ENCODE measurements at regions not wholly inside any gene's neighbourhood (a gene's known extent, or its start where the extent isn't known, plus 50 kb on each side); places are given as distances from the start of the nearest gene placed in this dataset.

DNA sequence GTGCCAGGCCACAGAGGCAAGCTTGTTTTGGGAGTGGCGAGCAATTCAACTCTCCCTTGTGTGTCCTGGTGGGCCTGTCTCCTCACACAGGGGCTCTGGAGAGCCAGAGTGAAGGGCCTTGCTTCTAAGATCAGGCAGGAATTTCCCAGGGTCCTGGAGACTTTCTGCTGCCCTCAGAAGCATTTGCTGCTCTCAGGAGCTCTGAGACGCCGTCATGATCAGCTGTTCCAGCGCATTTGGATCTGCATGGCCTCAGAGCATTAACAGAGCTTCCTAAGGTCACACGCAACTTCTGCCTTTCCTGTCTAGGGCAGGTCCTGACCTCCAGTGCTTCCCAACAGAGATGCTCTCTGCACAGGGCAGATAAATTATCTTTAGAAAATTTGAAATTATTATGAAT lies 52.2 kb upstream of the C10orf90 start:
- H3K36me3 Mint-ChIP-seq (ENCODE audit: low read depth) = no peaks in the 10 kb centered on the region
- DNase-seq = no peak
- no peak overlapping the region for H3K4me3 Mint-ChIP-seq
- H3K4me1 Mint-ChIP-seq (ENCODE audit: low read depth) = no peaks in the 10 kb centered on the region
- intact Hi-C loops (cut with micrococcal nuclease) = no loop called here
- CTCF ChIA-PET = no interaction called here
- H3K27me3 Mint-ChIP-seq (ENCODE audit: low read depth) = no peaks in the 10 kb centered on the region
- no peak overlapping the region for H3K27ac Mint-ChIP-seq
- peaks cover 5% of the 10 kb centered on the region for H3K9me3 Mint-ChIP-seq

DNA sequence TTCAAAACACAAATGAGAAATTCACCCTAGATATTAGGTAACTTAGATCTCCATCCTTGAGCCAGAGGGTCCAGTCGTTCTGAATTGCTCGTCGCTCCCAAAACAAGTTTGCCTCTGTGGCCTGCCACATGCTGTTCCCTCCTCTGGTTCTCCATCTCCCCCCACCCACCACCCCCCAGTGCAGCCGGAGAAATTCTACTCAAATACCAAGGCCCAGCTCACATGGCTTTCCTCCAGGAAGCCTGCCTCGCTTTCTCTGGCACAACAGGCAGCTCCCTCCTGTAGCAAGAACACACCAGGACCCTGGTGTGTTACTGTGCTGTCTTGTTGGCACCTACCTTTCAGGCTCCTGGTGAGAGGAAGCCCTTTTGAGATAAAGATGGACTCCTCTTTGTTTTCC lies 52.7 kb upstream of the C10orf90 start:
- Mint-ChIP-seq H3K4me1 (ENCODE audit: low read depth) (no peaks in the 10 kb centered on the region), H3K9me3 (peaks cover 5% of the 10 kb centered on the region), H3K36me3 (ENCODE audit: low read depth) (no peaks in the 10 kb centered on the region), H3K4me3 (no peak overlapping the region), H3K27me3 (ENCODE audit: low read depth) (no peaks in the 10 kb centered on the region), H3K27ac (no peak overlapping the region)
- CTCF ChIA-PET = no interaction called here
- no peak for DNase-seq
- intact Hi-C loops (cut with micrococcal nuclease) = no loop called here

DNA sequence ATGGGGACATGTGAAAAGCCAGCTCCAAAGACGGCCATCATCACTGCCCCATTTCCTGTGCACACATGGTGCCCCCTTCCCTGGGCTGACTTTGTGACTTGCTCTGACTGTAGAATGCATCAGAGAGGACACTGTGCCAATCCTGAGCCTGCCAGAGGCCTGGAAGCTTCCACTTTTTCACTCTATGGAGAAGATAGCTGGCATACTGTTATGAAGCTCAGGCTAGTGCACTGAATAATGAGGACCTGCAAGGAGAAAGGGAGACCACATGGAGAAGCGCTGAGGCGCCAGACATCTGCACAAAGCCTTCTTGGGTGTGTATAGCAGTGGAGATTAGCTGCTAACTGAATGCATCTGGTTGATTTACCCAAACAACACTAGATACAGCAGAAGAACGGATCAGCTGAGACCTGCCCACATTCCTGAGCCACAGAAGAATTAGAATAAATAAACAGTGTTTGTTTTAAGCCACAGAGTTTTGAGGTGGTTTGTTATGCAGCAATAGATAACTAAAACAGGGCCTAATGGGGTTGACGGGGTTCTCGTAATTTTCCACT lies 58.9 kb upstream of the C10orf90 start:
- intact Hi-C loops (cut with micrococcal nuclease) = no loop called here
- no peak overlapping the region for H3K4me3 Mint-ChIP-seq
- CTCF ChIA-PET = interaction anchor here (1.1 kb wide), 1 partner anchor 15 kb away, joined by 3 read pairs; no protein-coding TSS in a partner anchor
- H3K4me1 Mint-ChIP-seq (ENCODE audit: low read depth) = no peaks in the 10 kb centered on the region
- H3K9me3 Mint-ChIP-seq = peaks cover 5% of the 10 kb centered on the region
- H3K27me3 Mint-ChIP-seq (ENCODE audit: low read depth) = no peaks in the 10 kb centered on the region
- no peak for DNase-seq
- H3K36me3 Mint-ChIP-seq (ENCODE audit: low read depth) = no peaks in the 10 kb centered on the region
- H3K27ac Mint-ChIP-seq = no peak overlapping the region

DNA sequence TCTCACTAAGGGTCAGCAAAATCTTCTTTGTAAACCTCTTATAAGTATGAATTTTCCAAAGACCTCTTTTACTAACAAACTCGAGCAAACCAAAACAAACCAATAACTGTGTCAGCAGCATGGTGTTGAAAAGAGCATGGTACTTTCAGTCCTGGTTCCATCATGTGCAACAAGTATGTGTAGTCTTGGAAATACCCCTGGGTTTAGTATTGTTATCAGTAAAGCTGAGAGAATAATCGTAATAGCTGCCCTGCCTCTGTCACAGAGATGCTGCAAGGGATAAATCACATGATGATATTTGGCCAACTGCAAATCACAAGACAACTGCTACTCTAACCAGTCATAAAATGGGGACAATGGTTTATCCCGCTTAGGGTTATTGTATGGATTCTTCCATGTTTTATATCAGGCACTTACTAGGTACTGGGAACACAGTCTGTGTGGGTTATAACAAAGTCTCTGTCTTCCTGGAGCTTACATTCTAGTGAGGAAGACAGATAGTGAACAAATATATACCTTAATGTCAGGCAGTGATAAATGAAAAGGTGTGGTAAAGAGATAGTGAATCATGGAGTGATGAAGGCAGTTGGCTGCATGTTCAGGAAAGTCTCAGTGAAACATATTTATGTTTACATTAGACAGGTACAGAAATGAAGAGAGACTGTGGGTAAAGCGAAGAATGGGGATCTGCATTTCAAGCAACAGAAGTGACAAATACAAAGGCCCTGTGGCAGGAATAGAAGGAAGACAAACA lies 60.5 kb upstream of the C10orf90 start:
- no peaks in the 10 kb centered on the region for H3K4me1 Mint-ChIP-seq (ENCODE audit: low read depth)
- H3K4me3 Mint-ChIP-seq = no peak overlapping the region
- CTCF ChIA-PET = no interaction called here

DNA sequence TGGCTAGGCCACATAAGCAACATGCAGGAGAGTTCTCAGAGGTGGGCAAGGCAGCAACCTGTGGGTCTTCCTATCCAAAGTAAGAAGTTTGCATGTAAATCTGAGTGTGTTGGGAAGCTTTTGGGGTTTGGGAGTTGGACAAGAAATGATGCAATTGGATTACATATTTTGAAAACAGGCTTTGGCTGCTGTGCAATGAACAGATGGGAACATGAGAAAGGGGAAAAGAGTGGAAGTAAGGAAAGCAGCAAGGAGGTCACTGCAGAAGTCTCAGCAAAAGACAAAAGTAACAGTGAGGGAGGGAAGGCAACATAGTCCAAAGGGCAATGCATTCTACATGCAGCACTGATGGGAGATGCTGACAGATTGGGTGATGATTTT lies 61.1 kb upstream of the C10orf90 start:
- intact Hi-C loops (cut with micrococcal nuclease) = no loop called here
- Mint-ChIP-seq H3K9me3 (peaks cover 2% of the 10 kb centered on the region), H3K4me3 (no peak overlapping the region), H3K36me3 (ENCODE audit: low read depth) (no peaks in the 10 kb centered on the region), H3K4me1 (ENCODE audit: low read depth) (no peaks in the 10 kb centered on the region), H3K27me3 (ENCODE audit: low read depth) (no peaks in the 10 kb centered on the region), H3K27ac (no peak overlapping the region)
- no peak for DNase-seq
- CTCF ChIA-PET = no interaction called here

More for the DNA sequence above, 60.5 kb upstream of the C10orf90 start:
- peaks cover 2% of the 10 kb centered on the region for H3K9me3 Mint-ChIP-seq
- intact Hi-C loops (cut with micrococcal nuclease) = no loop called here
- no peaks in the 10 kb centered on the region for H3K27me3 Mint-ChIP-seq (ENCODE audit: low read depth)
- DNase-seq = no peak
- H3K36me3 Mint-ChIP-seq (ENCODE audit: low read depth) = no peaks in the 10 kb centered on the region
- no peak overlapping the region for H3K27ac Mint-ChIP-seq

DNA sequence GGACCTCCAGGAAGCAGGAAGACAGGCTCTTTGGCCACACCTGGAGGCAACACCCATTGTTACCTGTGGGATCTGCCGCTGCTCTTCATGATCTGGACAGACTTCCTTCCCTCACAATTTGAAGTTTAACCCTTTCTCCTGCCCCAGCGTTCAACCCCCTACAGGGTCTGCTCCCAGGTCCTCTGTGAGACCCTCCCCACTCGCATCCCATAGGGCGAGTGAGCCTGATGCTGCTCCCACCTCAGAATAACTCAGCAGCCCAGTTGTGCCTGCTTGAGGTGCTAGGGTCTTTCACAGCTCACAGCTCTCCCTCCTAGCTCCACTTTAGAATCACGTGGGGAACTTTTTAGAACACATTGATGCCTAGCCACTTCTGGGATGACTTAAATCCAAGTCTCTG lies 61.8 kb upstream of the C10orf90 start:
- no peak overlapping the region for H3K27ac Mint-ChIP-seq
- H3K27me3 Mint-ChIP-seq (ENCODE audit: low read depth) = no peaks in the 10 kb centered on the region
- no peak overlapping the region for H3K4me3 Mint-ChIP-seq
- intact Hi-C loops (cut with micrococcal nuclease) = no loop called here
- no peaks in the 10 kb centered on the region for H3K4me1 Mint-ChIP-seq (ENCODE audit: low read depth)
- no peaks in the 10 kb centered on the region for H3K9me3 Mint-ChIP-seq
- no peaks in the 10 kb centered on the region for H3K36me3 Mint-ChIP-seq (ENCODE audit: low read depth)
- DNase-seq = no peak
- CTCF ChIA-PET = no interaction called here

DNA sequence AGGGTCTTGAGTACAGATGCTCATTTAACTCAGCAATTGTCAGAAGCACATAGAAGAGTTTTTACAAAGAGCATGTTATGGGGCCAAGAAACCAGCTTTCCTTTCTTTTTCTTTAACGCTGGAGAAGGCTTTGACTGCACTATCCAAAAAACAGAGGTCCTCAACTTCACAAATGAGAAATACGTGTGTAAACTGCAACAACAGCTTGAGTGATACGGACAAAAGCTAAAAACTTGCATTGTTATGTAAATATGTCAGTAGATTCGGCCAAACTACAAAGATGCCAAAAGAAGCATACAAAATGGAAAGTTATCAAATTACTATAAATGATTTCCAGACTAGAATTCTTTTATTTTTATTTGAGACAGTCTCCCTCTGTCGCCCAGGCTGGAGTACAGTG lies 62.4 kb upstream of the C10orf90 start:
- no peak overlapping the region for H3K4me3 Mint-ChIP-seq
- CTCF ChIA-PET = no interaction called here
- H3K27me3 Mint-ChIP-seq (ENCODE audit: low read depth) = no peaks in the 10 kb centered on the region
- no peak overlapping the region for H3K27ac Mint-ChIP-seq
- H3K4me1 Mint-ChIP-seq (ENCODE audit: low read depth) = no peaks in the 10 kb centered on the region
- intact Hi-C loops (cut with micrococcal nuclease) = no loop called here
- H3K9me3 Mint-ChIP-seq = no peaks in the 10 kb centered on the region
- H3K36me3 Mint-ChIP-seq (ENCODE audit: low read depth) = no peaks in the 10 kb centered on the region
- DNase-seq = no peak

DNA sequence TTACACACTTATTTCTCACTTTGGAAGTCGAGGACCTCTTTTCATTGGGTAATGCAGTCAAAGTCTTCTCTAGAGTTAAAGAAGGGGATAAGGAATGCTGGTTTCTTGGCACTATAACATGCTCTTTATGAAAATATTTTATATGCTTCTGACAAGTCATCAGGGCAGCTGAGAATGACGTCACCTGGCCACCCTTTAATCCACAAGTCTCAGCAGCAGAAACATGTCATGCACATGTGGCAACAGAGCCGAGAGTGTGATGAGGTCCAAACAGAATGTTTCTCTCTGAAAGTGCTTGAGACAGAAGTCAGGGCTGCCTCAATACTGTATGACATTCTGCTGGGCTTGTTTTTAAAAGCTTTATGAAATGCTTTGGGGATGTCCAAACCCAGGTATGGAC lies 63.5 kb upstream of the C10orf90 start:
- Mint-ChIP-seq H3K27ac (no peak overlapping the region), H3K4me1 (ENCODE audit: low read depth) (no peaks in the 10 kb centered on the region), H3K9me3 (no peaks in the 10 kb centered on the region), H3K4me3 (no peak overlapping the region), H3K36me3 (ENCODE audit: low read depth) (no peaks in the 10 kb centered on the region), H3K27me3 (ENCODE audit: low read depth) (no peaks in the 10 kb centered on the region)
- intact Hi-C loops (cut with micrococcal nuclease) = no loop called here
- CTCF ChIA-PET = no interaction called here
- no peak for DNase-seq

DNA sequence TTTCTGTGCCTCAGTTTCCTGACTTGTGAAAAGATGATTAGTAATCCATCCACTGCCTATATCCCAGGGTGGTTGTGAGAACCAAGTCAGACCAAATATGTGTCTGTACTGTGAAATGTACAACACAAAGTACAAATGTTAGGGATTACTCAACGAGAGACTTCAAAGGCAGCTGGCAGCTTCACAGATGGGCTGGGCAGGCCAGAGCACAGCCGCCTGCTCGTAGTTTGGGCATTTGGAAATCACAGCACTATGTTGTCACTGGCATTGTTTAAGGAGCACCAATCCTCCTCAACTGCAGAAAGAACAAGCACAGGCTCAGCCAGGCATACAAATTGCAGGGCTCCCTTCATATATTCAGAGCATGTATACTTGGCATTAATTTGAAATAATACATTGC lies 64.5 kb upstream of the C10orf90 start:
- no peaks in the 10 kb centered on the region for H3K36me3 Mint-ChIP-seq (ENCODE audit: low read depth)
- H3K4me1 Mint-ChIP-seq (ENCODE audit: low read depth) = no peaks in the 10 kb centered on the region
- intact Hi-C loops (cut with micrococcal nuclease) = no loop called here
- DNase-seq = no peak
- H3K4me3 Mint-ChIP-seq = no peak overlapping the region
- H3K27ac Mint-ChIP-seq = no peak overlapping the region
- CTCF ChIA-PET = no interaction called here
- H3K27me3 Mint-ChIP-seq (ENCODE audit: low read depth) = no peaks in the 10 kb centered on the region
- H3K9me3 Mint-ChIP-seq = no peaks in the 10 kb centered on the region

DNA sequence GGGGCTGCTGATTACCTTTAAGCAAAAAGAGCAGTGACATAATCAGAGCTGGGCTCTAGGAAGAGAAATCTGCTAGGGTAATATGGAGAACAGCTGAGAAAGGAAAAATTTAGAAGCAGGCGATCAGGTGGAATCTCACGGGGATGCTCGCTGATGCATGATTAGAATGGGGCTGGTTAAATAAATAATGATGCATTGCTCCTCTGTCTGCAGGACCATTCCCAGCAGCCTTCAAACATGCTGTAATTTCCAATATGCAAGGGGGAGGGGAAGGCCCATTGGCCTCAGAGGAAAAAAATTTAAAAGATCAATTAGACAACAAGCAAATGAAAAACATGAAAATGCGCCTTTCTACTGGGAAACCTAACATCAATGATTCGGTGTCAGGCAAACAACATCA lies 65.6 kb upstream of the C10orf90 start:
- DNase-seq = no peak
- intact Hi-C loops (cut with micrococcal nuclease) = no loop called here
- no peaks in the 10 kb centered on the region for H3K27me3 Mint-ChIP-seq (ENCODE audit: low read depth)
- H3K9me3 Mint-ChIP-seq = no peaks in the 10 kb centered on the region
- CTCF ChIA-PET = interaction anchor here (1.1 kb wide), 1 partner anchor 10 kb away, joined by 4 read pairs; no protein-coding TSS in a partner anchor
- no peaks in the 10 kb centered on the region for H3K36me3 Mint-ChIP-seq (ENCODE audit: low read depth)
- no peaks in the 10 kb centered on the region for H3K4me1 Mint-ChIP-seq (ENCODE audit: low read depth)
- no peak overlapping the region for H3K4me3 Mint-ChIP-seq
- no peak overlapping the region for H3K27ac Mint-ChIP-seq

DNA sequence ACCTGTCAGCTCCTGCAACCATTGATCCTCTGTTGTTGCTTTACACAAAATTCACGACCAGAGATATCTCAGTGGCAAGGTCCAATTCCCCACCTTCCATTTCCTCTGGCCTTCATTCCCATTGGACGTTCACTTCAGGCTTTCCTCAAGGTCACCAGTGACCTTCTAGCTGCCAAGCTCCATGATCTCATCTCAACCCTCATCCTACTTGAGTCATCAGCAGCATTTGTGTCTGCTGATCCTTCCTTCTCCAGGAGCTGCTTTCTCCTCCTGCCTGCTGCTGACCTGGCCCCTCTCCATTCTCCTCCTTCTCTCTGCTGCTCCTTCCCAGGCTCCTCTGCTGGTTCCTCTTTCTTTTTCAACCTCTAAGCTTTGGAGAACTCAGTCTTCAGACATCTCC lies 66.2 kb upstream of the C10orf90 start:
- Mint-ChIP-seq H3K4me1 (ENCODE audit: low read depth) (no peaks in the 10 kb centered on the region), H3K27ac (no peak overlapping the region), H3K36me3 (ENCODE audit: low read depth) (no peaks in the 10 kb centered on the region), H3K27me3 (ENCODE audit: low read depth) (no peaks in the 10 kb centered on the region), H3K9me3 (no peaks in the 10 kb centered on the region), H3K4me3 (no peak overlapping the region)
- no peak for DNase-seq
- CTCF ChIA-PET = interaction anchor here (1.1 kb wide), 1 partner anchor 10 kb away, joined by 4 read pairs; no protein-coding TSS in a partner anchor
- intact Hi-C loops (cut with micrococcal nuclease) = no loop called here

DNA sequence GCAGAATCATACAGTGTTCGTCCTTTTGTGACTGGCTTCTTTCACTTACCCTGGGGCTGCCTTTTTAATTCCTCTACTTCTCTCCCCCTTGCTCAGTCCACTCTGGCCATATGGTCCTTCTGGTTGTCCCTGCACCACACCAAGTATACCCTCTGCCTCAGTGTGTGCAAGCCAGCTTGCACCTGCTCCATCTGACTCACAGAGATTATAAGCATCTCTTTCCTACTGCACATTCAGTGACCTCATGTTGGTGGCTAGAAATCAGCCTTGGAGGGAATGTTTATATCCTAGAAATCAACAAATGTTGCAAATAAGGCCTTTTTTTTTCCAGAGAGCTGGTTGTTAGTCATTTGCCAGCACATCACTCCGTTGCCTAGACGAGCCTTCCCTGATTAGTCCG lies 67.5 kb upstream of the C10orf90 start:
- Mint-ChIP-seq H3K27ac (no peak overlapping the region), H3K4me3 (no peak overlapping the region), H3K9me3 (no peaks in the 10 kb centered on the region), H3K4me1 (ENCODE audit: low read depth) (no peaks in the 10 kb centered on the region), H3K27me3 (ENCODE audit: low read depth) (no peaks in the 10 kb centered on the region), H3K36me3 (ENCODE audit: low read depth) (no peaks in the 10 kb centered on the region)
- intact Hi-C loops (cut with micrococcal nuclease) = no loop called here
- no peak for DNase-seq
- CTCF ChIA-PET = no interaction called here

DNA sequence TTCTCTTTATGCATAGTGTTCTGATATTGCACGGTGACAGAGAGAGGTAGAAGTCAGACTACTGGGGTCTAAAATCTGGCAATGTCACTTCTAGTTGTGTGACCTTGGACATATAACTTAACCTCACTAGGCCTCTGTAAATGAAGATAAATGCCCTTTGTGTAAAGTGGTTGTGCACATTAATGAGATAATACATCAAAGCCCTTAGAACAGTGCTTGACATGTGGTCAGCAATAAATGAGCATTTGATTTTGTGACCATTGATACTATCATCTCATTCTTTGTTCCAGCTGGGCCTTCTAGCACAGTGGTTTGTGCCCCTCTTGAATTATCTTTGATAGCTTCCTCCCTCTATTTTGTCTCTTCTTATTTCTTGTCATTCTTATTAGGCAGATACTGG lies 74.1 kb upstream of the C10orf90 start:
- H3K4me3 Mint-ChIP-seq = no peak overlapping the region
- H3K4me1 Mint-ChIP-seq (ENCODE audit: low read depth) = no peaks in the 10 kb centered on the region
- intact Hi-C loops (cut with micrococcal nuclease) = no loop called here
- no peaks in the 10 kb centered on the region for H3K27me3 Mint-ChIP-seq (ENCODE audit: low read depth)
- DNase-seq = no peak
- no peaks in the 10 kb centered on the region for H3K9me3 Mint-ChIP-seq
- no peaks in the 10 kb centered on the region for H3K36me3 Mint-ChIP-seq (ENCODE audit: low read depth)
- no peak overlapping the region for H3K27ac Mint-ChIP-seq
- CTCF ChIA-PET = interaction anchor here (1.0 kb wide), 1 partner anchor 16 kb away, joined by 3 read pairs; no protein-coding TSS in a partner anchor

Data from activated naive CD4-positive, alpha-beta T cell treated with anti-CD3 and anti-CD28 coated beads for 36 hours (primary cell).